GM23338 (cell line): ENCODE measurements at regions not wholly inside any gene's neighbourhood (a gene's known extent, or its start where the extent isn't known, plus 50 kb on each side); places are given as distances from the start of the nearest gene placed in this dataset.

Source experiments
- ATAC-seq: fragments of 200-7000 bp; cut with Tn5 transposase; 3 replicates; pipeline ENCODE4 v1.9.1; 2020
- DNase-seq: peaks from one replicate; pipeline ENCODE4 v3.0.0-alpha.2; 2015; ENCODE audit warnings: low spot score
- H2AFZ ChIP-seq: fragments of 200-600 bp; sonication (generic); 2 replicates; pipeline ENCODE4 v1.8.0; 2016; ENCODE audit warnings: antibody characterized with exemption, mild to moderate bottlenecking, moderate library complexity
- H3F3A ChIP-seq: fragments of 200-600 bp; sonication (generic); replicated peaks from 2 replicates; pipeline ENCODE4 v1.8.0; 2017; ENCODE audit warnings: antibody characterized with exemption, mixed run types, low read depth
- H3K27ac ChIP-seq: fragments of 200-600 bp; sonication (generic); 2 replicates; pipeline ENCODE4 v1.6.1; 2016; ENCODE audit warnings: low read depth
- H3K27me3 ChIP-seq: fragments of 200-600 bp; sonication (generic); 2 replicates; pipeline ENCODE4 v1.8.0; 2016; ENCODE audit warnings: mild to moderate bottlenecking, mixed run types, moderate library complexity; ENCODE audit not compliant: insufficient read depth
- H3K36me3 ChIP-seq: fragments of 200-600 bp; sonication (generic); 2 replicates; pipeline ENCODE4 v1.8.0; 2016; ENCODE audit warnings: mild to moderate bottlenecking; ENCODE audit not compliant: insufficient read depth
- H3K4me1 ChIP-seq: fragments of 200-600 bp; sonication (generic); 2 replicates; pipeline ENCODE4 v1.8.0; 2016; ENCODE audit warnings: mild to moderate bottlenecking, moderate library complexity; ENCODE audit not compliant: insufficient read depth
- H3K4me2 ChIP-seq: fragments of 200-600 bp; sonication (generic); 2 replicates; pipeline ENCODE4 v1.7.1; 2017; ENCODE audit warnings: mixed run types
- H3K4me3 ChIP-seq: fragments of 200-600 bp; sonication (generic); 2 replicates; pipeline ENCODE4 v1.6.1; 2016; ENCODE audit warnings: mixed run types
- H3K79me2 ChIP-seq: fragments of 200-600 bp; sonication (generic); replicated peaks from 2 replicates; pipeline ENCODE4 v1.8.0; 2017; ENCODE audit warnings: mild to moderate bottlenecking; ENCODE audit not compliant: insufficient read depth
- H3K9me2 ChIP-seq: fragments of 200-600 bp; sonication (generic); 2 replicates; pipeline ENCODE4 v1.8.0; 2017; ENCODE audit not compliant: insufficient read depth
- H4K20me1 ChIP-seq: fragments of 200-600 bp; sonication (generic); replicated peaks from 2 replicates; pipeline ENCODE4 v1.8.0; 2017; ENCODE audit warnings: mild to moderate bottlenecking; ENCODE audit not compliant: insufficient read depth
- H3K27ac Mint-ChIP-seq: 2 replicates; pipeline ENCODE4 v1.8.0; 2020; ENCODE audit warnings: inconsistent platforms, mild to moderate bottlenecking, moderate library complexity, mixed read lengths
- H3K27me3 Mint-ChIP-seq: 3 replicates; pipeline ENCODE4 v1.8.0; 2022; ENCODE audit warnings: low read depth, mild to moderate bottlenecking, moderate library complexity, mixed read lengths, inconsistent platforms; ENCODE audit not compliant: insufficient read depth, poor library complexity
- H3K36me3 Mint-ChIP-seq: 3 replicates; pipeline ENCODE4 v1.8.0; 2021; ENCODE audit warnings: low read depth, mild to moderate bottlenecking, inconsistent platforms, moderate library complexity, mixed read lengths
- H3K4me1 Mint-ChIP-seq: 3 replicates; pipeline ENCODE4 v1.8.0; 2020; ENCODE audit warnings: mild to moderate bottlenecking, inconsistent platforms, mixed read lengths
- H3K4me3 Mint-ChIP-seq: 3 replicates; pipeline ENCODE4 v1.8.0; 2021; ENCODE audit warnings: moderate library complexity, mild to moderate bottlenecking, inconsistent platforms, mixed read lengths
- H3K9me3 Mint-ChIP-seq: 3 replicates; pipeline ENCODE4 v1.8.0; 2020; ENCODE audit warnings: moderate library complexity, mild to moderate bottlenecking, inconsistent platforms, mixed read lengths
- CREB1 ChIP-seq: fragments of 250-450 bp; sonication (Bioruptor Pico); IDR thresholded peaks from 2 replicates; pipeline ENCODE4 v1.5.0; 2020; ENCODE audit warnings: low read depth, mild to moderate bottlenecking, moderate library complexity
- EZH2 ChIP-seq: fragments of 200-600 bp; sonication (generic); IDR thresholded peaks from one replicate; pipeline ENCODE4 v1.8.0; 2017; ENCODE audit warnings: antibody characterized with exemption, mild to moderate bottlenecking, low read depth; ENCODE audit not compliant: unreplicated experiment
- EZH2phosphoT487 ChIP-seq: fragments of 200-600 bp; sonication (generic); IDR thresholded peaks from one replicate; pipeline ENCODE4 v1.8.1; 2018; ENCODE audit warnings: antibody characterized with exemption; ENCODE audit not compliant: unreplicated experiment
- JUNB ChIP-seq: IDR thresholded peaks from one replicate; pipeline ENCODE4 v1.6.1; 2016; ENCODE audit warnings: antibody characterized with exemption; ENCODE audit not compliant: unreplicated experiment
- NANOG ChIP-seq: IDR thresholded peaks from 2 replicates; pipeline ENCODE4 v1.6.1; 2016; ENCODE audit warnings: antibody characterized with exemption, borderline replicate concordance
- POLR2AphosphoS5 ChIP-seq: IDR thresholded peaks from 2 replicates; pipeline ENCODE4 v1.6.1; 2016; ENCODE audit warnings: antibody characterized with exemption, low read depth
- STAT1 ChIP-seq: IDR thresholded peaks from one replicate; pipeline ENCODE4 v1.6.1; 2016; ENCODE audit warnings: antibody characterized with exemption; ENCODE audit not compliant: unreplicated experiment
- ZNF114 ChIP-seq: fragments of 250-450 bp; sonication (Bioruptor Pico); IDR thresholded peaks from 2 replicates; pipeline ENCODE4 v1.5.0; 2020; ENCODE audit warnings: mild to moderate bottlenecking, moderate library complexity
- ZNF331 ChIP-seq: fragments of 250-450 bp; sonication (Bioruptor Pico); IDR thresholded peaks from 2 replicates; pipeline ENCODE4 v1.5.0; 2020; ENCODE audit warnings: low read depth, mild to moderate bottlenecking, moderate library complexity
- TF ChIP-seq, protein P1 (sequence below), 2 experiments: fragments of 200-600 bp in 1 of 2; sonication (generic) in 1 of 2; conservative IDR thresholded peaks; 2 replicates each; pipeline versions ENCODE4 v1.5.1 to v1.6.1; 2016 to 2017; ENCODE audit warnings: antibody characterized with exemption in 2 of 2, low read depth in 2 of 2, mild to moderate bottlenecking in 2 of 2, moderate library complexity in 1 of 2
- TF ChIP-seq, protein P2 (sequence below): IDR thresholded peaks from 2 replicates; pipeline ENCODE4 v1.6.1; 2016; ENCODE audit warnings: antibody characterized with exemption
- TF ChIP-seq, protein P3 (sequence below): fragments of 250-450 bp; sonication (Bioruptor Pico); IDR thresholded peaks from 2 replicates; pipeline ENCODE4 v1.5.0; 2020; ENCODE audit warnings: mild to moderate bottlenecking, moderate library complexity
- TF ChIP-seq, protein P4 (sequence below): IDR thresholded peaks from one replicate; pipeline ENCODE4 v1.6.1; 2018; ENCODE audit warnings: antibody characterized with exemption; ENCODE audit not compliant: unreplicated experiment

DNA sequence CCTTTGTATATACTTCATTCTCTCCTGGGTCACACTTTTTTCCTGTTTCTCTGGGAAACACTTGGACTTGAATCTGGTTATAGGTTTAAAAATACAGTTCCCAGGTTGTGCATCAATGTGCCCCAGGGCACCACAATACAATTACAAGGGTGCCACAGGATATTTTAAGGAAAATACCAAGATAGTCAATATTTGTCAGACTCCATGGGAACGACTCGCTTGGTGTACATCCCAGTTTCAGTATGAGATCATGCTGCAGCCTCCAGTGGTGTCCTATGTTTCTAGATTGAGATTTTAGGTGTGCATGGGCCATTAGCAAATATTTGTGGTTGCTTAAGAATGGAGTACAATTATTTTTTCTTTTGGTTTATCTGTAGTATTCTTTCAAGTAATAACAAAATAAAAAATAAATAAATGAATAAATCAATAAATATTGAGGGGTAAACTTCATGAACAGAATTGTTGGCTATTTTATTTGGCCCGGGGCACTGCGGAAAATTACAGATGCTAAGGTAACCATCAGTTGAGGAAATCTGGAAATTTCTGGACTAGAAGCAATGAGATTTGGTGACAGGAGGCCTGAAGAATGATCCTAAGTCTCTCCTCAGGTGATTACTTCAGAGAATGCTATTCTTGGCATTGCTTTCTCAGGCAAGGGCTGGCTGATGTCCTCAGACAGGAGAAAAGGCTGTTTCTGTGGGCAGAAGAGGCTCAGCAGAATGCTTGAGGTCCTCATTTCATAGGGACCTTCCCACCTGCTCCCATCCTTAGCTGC lies 649.3 kb upstream of the SOX11 start:
- no peaks in the 10 kb centered on the region for H3K79me2 ChIP-seq
- Mint-ChIP-seq H3K9me3 (peaks cover 80% of the 10 kb centered on the region), H3K36me3 (peaks cover 4% of the 10 kb centered on the region; the same call in 1 of the 3 replicates), H3K4me3 (no peak overlapping the region), H3K27me3 (no peaks in the 10 kb centered on the region), H3K27ac (no peak overlapping the region), H3K4me1 (no peaks in the 10 kb centered on the region)
- ATAC-seq, result no peak
- H3K4me2 ChIP-seq, result no peak overlapping the region
- H3K27me3 ChIP-seq, result no peaks in the 10 kb centered on the region
- H3K4me1 ChIP-seq, result no peaks in the 10 kb centered on the region
- no peak for DNase-seq
- no peak overlapping the region for H2AFZ ChIP-seq
- no peak overlapping the region for H3K4me3 ChIP-seq
- H3K27ac ChIP-seq, result no peak overlapping the region
- H3K36me3 ChIP-seq, result no peaks in the 10 kb centered on the region
- H4K20me1 ChIP-seq, result no peaks in the 10 kb centered on the region
- no peaks in the 10 kb centered on the region for H3K9me2 ChIP-seq
- no peaks in the 10 kb centered on the region for H3F3A ChIP-seq
- TF ChIP-seq, protein P1, sequence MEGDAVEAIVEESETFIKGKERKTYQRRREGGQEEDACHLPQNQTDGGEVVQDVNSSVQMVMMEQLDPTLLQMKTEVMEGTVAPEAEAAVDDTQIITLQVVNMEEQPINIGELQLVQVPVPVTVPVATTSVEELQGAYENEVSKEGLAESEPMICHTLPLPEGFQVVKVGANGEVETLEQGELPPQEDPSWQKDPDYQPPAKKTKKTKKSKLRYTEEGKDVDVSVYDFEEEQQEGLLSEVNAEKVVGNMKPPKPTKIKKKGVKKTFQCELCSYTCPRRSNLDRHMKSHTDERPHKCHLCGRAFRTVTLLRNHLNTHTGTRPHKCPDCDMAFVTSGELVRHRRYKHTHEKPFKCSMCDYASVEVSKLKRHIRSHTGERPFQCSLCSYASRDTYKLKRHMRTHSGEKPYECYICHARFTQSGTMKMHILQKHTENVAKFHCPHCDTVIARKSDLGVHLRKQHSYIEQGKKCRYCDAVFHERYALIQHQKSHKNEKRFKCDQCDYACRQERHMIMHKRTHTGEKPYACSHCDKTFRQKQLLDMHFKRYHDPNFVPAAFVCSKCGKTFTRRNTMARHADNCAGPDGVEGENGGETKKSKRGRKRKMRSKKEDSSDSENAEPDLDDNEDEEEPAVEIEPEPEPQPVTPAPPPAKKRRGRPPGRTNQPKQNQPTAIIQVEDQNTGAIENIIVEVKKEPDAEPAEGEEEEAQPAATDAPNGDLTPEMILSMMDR (conservative IDR thresholded peaks at IDR 0.05; ENCODE audit: low read depth in 2 of 2), result no peak
- no peak for TF ChIP-seq STAT1
- TF ChIP-seq, protein P2, sequence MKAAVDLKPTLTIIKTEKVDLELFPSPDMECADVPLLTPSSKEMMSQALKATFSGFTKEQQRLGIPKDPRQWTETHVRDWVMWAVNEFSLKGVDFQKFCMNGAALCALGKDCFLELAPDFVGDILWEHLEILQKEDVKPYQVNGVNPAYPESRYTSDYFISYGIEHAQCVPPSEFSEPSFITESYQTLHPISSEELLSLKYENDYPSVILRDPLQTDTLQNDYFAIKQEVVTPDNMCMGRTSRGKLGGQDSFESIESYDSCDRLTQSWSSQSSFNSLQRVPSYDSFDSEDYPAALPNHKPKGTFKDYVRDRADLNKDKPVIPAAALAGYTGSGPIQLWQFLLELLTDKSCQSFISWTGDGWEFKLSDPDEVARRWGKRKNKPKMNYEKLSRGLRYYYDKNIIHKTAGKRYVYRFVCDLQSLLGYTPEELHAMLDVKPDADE, result no peak
- TF ChIP-seq ZNF114, result no peak
- TF ChIP-seq, protein P3, sequence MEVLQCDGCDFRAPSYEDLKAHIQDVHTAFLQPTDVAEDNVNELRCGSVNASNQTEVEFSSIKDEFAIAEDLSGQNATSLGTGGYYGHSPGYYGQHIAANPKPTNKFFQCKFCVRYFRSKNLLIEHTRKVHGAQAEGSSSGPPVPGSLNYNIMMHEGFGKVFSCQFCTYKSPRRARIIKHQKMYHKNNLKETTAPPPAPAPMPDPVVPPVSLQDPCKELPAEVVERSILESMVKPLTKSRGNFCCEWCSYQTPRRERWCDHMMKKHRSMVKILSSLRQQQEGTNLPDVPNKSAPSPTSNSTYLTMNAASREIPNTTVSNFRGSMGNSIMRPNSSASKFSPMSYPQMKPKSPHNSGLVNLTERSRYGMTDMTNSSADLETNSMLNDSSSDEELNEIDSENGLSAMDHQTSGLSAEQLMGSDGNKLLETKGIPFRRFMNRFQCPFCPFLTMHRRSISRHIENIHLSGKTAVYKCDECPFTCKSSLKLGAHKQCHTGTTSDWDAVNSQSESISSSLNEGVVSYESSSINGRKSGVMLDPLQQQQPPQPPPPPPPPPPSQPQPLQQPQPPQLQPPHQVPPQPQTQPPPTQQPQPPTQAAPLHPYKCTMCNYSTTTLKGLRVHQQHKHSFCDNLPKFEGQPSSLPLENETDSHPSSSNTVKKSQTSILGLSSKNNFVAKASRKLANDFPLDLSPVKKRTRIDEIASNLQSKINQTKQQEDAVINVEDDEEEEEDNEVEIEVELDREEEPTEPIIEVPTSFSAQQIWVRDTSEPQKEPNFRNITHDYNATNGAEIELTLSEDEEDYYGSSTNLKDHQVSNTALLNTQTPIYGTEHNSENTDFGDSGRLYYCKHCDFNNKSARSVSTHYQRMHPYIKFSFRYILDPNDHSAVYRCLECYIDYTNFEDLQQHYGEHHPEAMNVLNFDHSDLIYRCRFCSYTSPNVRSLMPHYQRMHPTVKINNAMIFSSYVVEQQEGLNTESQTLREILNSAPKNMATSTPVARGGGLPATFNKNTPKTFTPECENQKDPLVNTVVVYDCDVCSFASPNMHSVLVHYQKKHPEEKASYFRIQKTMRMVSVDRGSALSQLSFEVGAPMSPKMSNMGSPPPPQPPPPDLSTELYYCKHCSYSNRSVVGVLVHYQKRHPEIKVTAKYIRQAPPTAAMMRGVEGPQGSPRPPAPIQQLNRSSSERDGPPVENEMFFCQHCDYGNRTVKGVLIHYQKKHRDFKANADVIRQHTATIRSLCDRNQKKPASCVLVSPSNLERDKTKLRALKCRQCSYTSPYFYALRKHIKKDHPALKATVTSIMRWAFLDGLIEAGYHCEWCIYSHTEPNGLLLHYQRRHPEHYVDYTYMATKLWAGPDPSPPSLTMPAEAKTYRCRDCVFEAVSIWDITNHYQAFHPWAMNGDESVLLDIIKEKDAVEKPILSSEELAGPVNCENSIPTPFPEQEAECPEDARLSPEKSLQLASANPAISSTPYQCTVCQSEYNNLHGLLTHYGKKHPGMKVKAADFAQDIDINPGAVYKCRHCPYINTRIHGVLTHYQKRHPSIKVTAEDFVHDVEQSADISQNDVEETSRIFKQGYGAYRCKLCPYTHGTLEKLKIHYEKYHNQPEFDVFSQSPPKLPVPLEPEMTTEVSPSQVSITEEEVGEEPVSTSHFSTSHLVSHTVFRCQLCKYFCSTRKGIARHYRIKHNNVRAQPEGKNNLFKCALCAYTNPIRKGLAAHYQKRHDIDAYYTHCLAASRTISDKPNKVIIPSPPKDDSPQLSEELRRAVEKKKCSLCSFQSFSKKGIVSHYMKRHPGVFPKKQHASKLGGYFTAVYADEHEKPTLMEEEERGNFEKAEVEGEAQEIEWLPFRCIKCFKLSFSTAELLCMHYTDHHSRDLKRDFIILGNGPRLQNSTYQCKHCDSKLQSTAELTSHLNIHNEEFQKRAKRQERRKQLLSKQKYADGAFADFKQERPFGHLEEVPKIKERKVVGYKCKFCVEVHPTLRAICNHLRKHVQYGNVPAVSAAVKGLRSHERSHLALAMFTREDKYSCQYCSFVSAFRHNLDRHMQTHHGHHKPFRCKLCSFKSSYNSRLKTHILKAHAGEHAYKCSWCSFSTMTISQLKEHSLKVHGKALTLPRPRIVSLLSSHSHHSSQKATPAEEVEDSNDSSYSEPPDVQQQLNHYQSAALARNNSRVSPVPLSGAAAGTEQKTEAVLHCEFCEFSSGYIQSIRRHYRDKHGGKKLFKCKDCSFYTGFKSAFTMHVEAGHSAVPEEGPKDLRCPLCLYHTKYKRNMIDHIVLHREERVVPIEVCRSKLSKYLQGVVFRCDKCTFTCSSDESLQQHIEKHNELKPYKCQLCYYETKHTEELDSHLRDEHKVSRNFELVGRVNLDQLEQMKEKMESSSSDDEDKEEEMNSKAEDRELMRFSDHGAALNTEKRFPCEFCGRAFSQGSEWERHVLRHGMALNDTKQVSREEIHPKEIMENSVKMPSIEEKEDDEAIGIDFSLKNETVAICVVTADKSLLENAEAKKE, result no peak
- no peak for TF ChIP-seq JUNB
- no peak for TF ChIP-seq EZH2
- no peak for TF ChIP-seq NANOG
- TF ChIP-seq POLR2AphosphoS5, result no peak
- no peak for TF ChIP-seq EZH2phosphoT487
- TF ChIP-seq, protein P4, sequence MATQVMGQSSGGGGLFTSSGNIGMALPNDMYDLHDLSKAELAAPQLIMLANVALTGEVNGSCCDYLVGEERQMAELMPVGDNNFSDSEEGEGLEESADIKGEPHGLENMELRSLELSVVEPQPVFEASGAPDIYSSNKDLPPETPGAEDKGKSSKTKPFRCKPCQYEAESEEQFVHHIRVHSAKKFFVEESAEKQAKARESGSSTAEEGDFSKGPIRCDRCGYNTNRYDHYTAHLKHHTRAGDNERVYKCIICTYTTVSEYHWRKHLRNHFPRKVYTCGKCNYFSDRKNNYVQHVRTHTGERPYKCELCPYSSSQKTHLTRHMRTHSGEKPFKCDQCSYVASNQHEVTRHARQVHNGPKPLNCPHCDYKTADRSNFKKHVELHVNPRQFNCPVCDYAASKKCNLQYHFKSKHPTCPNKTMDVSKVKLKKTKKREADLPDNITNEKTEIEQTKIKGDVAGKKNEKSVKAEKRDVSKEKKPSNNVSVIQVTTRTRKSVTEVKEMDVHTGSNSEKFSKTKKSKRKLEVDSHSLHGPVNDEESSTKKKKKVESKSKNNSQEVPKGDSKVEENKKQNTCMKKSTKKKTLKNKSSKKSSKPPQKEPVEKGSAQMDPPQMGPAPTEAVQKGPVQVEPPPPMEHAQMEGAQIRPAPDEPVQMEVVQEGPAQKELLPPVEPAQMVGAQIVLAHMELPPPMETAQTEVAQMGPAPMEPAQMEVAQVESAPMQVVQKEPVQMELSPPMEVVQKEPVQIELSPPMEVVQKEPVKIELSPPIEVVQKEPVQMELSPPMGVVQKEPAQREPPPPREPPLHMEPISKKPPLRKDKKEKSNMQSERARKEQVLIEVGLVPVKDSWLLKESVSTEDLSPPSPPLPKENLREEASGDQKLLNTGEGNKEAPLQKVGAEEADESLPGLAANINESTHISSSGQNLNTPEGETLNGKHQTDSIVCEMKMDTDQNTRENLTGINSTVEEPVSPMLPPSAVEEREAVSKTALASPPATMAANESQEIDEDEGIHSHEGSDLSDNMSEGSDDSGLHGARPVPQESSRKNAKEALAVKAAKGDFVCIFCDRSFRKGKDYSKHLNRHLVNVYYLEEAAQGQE, result no peak
- no peak for TF ChIP-seq ZNF331 (CRISPR knock-in tag)
- no peak for TF ChIP-seq CREB1 (CRISPR knock-in tag)
